ENCODE measurements at regions not wholly inside any gene's neighbourhood (a gene's known extent, or its start where the extent isn't known, plus 50 kb on each side); places are given as distances from the start of the nearest gene placed in this dataset.

- TF ChIP-seq, protein P1, sequence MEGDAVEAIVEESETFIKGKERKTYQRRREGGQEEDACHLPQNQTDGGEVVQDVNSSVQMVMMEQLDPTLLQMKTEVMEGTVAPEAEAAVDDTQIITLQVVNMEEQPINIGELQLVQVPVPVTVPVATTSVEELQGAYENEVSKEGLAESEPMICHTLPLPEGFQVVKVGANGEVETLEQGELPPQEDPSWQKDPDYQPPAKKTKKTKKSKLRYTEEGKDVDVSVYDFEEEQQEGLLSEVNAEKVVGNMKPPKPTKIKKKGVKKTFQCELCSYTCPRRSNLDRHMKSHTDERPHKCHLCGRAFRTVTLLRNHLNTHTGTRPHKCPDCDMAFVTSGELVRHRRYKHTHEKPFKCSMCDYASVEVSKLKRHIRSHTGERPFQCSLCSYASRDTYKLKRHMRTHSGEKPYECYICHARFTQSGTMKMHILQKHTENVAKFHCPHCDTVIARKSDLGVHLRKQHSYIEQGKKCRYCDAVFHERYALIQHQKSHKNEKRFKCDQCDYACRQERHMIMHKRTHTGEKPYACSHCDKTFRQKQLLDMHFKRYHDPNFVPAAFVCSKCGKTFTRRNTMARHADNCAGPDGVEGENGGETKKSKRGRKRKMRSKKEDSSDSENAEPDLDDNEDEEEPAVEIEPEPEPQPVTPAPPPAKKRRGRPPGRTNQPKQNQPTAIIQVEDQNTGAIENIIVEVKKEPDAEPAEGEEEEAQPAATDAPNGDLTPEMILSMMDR (conservative IDR thresholded peaks at IDR 0.05), result no peak
- TF ChIP-seq EZH2 (IDR thresholded peaks at IDR 0.05; ENCODE audit: low read depth), result no peak
Measured at GRCh38 chr20:48210111-48211027, 425.1 kb upstream of the SULF2 start.
